HG03520 (cell line): ENCODE measurements at regions not wholly inside any gene's neighbourhood (a gene's known extent, or its start where the extent isn't known, plus 50 kb on each side); places are given as distances from the start of the nearest gene placed in this dataset.
"Not testable (repeated sequence)": the region's sequence is repeated elsewhere in the genome, so short reads cannot be mapped to it uniquely, and the experiment has no call there.

Source experiments
- ATAC-seq: cut with Tn5 transposase; IDR thresholded peaks from one replicate; pipeline ENCODE4 v1.9.1; 2021; ENCODE audit warnings: mild to moderate bottlenecking, moderate library complexity; ENCODE audit not compliant: unreplicated experiment

DNA sequence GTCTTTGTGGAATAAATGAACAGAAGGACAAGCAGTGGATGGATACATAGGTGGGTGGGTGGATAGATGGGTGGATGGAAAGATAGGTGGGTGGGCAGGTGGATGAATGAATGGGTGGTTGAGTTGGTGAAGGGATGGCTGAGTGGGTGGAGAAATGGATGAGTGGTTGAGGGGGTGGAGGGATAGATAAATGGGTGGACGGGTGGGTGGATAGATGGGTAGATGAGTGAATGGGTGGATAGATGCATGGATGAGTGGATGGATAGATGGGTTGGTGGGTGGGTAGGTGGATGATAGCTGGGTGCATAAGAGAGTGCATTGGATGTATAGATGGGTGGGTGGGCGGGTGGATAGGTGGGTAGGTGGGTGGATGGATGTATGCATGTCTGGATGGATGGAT lies 63.5 kb downstream of the UNC93B1 start:
- not testable (repeated sequence) for ATAC-seq

DNA sequence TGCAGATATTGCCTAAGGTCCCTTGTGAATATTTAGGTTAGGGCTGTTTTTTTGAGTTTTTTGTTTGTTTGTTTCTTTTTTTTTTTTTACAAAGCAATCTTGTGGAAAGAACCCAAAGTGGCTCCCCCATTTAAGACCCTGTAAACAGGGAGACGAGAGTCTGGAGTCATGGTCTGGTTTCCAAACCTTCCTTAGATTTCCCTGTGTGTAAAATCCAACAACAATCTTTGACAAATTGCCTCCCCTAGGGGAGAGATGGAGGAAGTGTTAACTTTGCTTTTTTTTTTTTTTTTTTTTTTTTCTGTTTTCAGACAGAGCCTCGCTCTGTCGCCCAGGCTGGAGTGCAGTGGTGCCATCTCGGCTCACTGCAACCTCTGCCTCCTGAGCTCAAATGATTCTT lies 64.9 kb downstream of the UNC93B1 start:
- ATAC-seq: not testable (repeated sequence)

DNA sequence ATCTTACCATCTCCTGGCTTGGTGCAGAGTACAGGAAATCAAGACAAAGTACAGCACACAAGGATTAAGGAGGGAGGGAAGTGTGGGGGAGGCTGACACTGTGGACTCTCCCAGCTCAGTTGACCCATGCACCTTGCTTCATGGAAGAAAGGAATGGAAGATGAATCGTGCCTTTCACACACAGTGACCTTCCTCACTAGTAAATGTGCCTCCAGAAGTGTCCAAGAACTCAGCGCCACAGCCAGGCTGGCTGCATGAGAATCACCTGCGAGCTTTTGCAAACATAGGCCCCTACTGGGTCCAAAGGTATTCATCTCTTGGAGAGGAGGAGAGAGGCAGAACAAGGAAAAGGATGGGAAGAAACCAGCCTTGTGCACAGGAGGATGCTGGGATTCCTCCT lies 65.5 kb downstream of the UNC93B1 start:
- not testable (repeated sequence) for ATAC-seq

- ATAC-seq: not testable (repeated sequence)
These were observed 80.3 kb downstream of the UNC93B1 start for GRCh38 chr11:67923565-67923964.

- ATAC-seq: not testable (repeated sequence)
These were observed 83.4 kb downstream of the UNC93B1 start for GRCh38 chr11:67920546-67920945.

GRCh38 chr11:67912184-67912583 lies 91.7 kb downstream of the UNC93B1 start:
- not testable (repeated sequence) for ATAC-seq

- ATAC-seq: not testable (repeated sequence)
These were observed 92.7 kb downstream of the UNC93B1 start for GRCh38 chr11:67911211-67911610.

- not testable (repeated sequence) for ATAC-seq
These were observed 93.1 kb downstream of the UNC93B1 start for GRCh38 chr11:67910803-67911202.

DNA sequence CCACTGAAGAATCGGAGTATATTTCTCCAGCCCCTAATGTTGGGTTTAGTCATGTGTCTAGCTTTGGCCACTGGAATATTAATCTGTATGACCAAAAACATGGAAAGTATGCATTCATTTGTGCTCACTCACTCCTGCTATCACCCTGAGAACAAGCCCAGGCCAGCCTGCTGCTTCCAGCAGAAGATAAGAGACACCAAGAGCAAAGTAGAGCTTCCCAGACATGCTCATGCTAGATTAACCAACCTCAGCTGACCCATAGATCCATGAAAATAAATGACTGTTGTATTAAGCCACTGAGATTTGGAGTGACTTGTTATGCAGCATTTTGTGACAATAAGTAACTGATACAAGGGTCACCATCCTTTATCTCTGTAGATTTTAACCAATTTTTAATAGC lies 96.9 kb downstream of the UNC93B1 start:
- not testable (repeated sequence) for ATAC-seq

- ATAC-seq: not testable (repeated sequence)
These were observed 104.4 kb downstream of the UNC93B1 start for GRCh38 chr11:67899462-67899861.

- not testable (repeated sequence) for ATAC-seq
These were observed 110.4 kb downstream of the UNC93B1 start for GRCh38 chr11:67893487-67893886.

GRCh38 chr11:67889646-67890045 lies 114.3 kb downstream of the UNC93B1 start:
- ATAC-seq: not testable (repeated sequence)

DNA sequence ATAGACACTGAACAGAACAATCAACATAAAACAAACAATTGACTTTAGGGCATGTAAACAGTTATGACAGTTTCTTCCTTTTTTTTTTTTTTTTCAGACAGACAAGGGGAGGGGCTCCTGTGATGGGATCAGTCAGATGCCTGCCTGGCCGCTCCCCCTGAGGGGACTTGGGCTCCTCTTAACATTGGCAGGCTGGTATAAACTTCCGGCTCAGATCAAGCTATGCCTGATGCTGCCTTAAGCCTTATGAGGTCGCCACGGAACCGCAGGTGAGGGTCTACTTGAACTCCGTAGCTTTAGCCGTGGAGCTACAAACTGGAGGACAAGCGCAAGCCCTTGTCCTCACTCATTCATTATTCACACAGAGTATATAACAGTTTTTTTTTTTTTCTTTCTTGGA lies 115.8 kb downstream of the UNC93B1 start:
- ATAC-seq: not testable (repeated sequence)

GRCh38 chr11:67886672-67887071 lies 117.2 kb downstream of the UNC93B1 start:
- ATAC-seq: not testable (repeated sequence)

GRCh38 chr11:67886207-67886606 lies 117.7 kb downstream of the UNC93B1 start:
- ATAC-seq: not testable (repeated sequence)

DNA sequence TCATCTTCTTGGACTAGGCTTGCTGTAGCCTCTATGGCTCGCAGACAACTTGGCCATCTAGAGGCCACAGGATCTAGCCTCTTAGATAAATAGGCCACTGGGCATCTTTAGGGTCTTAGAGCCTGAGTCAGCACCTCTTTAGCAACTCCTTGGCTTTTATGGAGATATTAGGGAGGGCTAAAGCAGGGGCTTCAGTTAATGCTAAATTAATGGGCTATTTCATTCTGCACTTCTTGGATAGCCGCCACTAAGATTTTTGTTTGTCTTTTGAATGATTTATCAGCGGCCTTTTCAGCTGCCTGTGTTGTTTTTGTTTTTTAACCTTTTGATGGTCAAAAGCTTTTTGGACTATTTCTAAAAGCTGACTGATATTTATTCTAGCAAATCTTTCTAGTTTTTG lies 118.3 kb downstream of the UNC93B1 start:
- ATAC-seq: not testable (repeated sequence)

GRCh38 chr11:67884761-67885558 lies 118.9 kb downstream of the UNC93B1 start:
- not testable (repeated sequence) for ATAC-seq

DNA sequence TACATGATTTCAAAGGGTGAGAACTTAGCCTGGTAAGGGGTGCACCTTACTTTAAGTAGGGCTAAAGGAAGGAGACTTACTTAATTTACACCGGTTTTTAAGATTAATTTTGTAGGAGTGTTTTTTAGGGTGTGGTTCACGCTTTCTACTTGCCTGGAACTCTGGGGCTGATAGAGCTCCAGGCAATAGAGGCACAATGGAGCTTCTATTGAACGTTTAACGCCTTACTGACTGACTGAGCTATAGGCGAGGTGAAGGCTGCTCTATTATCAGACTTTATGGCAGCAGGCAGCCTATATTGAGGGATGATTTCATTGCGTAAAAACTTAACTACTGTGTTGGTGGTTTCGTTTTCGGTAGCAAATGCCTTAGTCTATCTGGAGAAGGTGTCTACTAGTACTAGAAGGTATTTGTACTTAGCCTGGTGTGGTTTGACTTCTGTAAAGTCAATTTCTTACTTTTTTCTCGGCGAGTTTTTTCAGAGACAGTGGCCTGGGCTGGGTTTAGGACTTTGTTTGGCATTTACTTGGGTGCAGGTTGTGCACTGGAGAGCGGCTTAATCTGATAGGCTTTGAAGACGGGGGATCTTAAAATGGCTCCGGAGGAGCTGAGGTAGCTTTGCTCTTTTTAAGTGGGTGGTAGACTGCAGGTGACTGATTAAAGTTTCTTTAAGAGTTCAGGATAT lies 119.7 kb downstream of the UNC93B1 start:
- not testable (repeated sequence) for ATAC-seq

- ATAC-seq: not testable (repeated sequence)
These were observed 121.6 kb downstream of the UNC93B1 start for GRCh38 chr11:67882304-67882703.

- ATAC-seq: not testable (repeated sequence)
These were observed 122.1 kb downstream of the UNC93B1 start for GRCh38 chr11:67881836-67882235.

GRCh38 chr11:67880594-67881196 lies 123.2 kb downstream of the UNC93B1 start:
- ATAC-seq: not testable (repeated sequence)
